ENCODE measurements at regions not wholly inside any gene's neighbourhood (a gene's known extent, or its start where the extent isn't known, plus 50 kb on each side); places are given as distances from the start of the nearest gene placed in this dataset.

DNA sequence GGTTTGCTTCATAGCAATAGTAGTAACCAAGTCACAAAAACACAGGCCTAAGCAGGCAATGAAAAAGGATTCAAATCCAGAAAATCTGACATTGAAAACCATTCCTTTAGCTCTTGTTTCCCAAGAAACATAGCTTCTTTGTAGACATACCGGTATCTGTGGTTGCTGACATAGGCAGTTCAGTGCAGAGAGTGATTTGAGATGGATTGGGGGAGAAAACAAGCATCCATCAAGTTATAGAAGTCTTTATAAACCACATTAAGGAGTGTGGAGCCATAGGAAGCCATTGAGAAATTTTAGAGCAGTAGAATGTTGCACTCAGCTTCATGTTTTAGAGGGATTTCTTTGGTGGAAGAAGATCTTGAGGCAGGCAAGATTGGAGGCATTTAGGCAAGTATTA lies 91.2 kb upstream of the MARCKS start:
- TF ChIP-seq, protein P1, sequence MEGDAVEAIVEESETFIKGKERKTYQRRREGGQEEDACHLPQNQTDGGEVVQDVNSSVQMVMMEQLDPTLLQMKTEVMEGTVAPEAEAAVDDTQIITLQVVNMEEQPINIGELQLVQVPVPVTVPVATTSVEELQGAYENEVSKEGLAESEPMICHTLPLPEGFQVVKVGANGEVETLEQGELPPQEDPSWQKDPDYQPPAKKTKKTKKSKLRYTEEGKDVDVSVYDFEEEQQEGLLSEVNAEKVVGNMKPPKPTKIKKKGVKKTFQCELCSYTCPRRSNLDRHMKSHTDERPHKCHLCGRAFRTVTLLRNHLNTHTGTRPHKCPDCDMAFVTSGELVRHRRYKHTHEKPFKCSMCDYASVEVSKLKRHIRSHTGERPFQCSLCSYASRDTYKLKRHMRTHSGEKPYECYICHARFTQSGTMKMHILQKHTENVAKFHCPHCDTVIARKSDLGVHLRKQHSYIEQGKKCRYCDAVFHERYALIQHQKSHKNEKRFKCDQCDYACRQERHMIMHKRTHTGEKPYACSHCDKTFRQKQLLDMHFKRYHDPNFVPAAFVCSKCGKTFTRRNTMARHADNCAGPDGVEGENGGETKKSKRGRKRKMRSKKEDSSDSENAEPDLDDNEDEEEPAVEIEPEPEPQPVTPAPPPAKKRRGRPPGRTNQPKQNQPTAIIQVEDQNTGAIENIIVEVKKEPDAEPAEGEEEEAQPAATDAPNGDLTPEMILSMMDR (IDR thresholded peaks at IDR 0.05; ENCODE audit: extremely low read depth in 1 of 2, insufficient read depth in 1 of 2, low read depth in 1 of 2, low read length in 2 of 2) = no peak
- TF ChIP-seq, protein P2, sequence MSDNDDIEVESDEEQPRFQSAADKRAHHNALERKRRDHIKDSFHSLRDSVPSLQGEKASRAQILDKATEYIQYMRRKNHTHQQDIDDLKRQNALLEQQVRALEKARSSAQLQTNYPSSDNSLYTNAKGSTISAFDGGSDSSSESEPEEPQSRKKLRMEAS (IDR thresholded peaks at IDR 0.05; ENCODE audit: insufficient read depth, insufficient read length) = no peak
- no peak for TF ChIP-seq POLR2AphosphoS5 (IDR thresholded peaks at IDR 0.05; ENCODE audit: insufficient read depth, low read depth, low read length)
- TF ChIP-seq EZH2 (IDR thresholded peaks at IDR 0.05; ENCODE audit: borderline replicate concordance, low read depth, low read length, severe bottlenecking) = no peak
- no peak for TF ChIP-seq FOS (IDR thresholded peaks at IDR 0.05; ENCODE audit: borderline replicate concordance, insufficient read depth, low read length)

Data from endothelial cell of umbilical vein (primary cell).